ENCODE measurements at regions not wholly inside any gene's neighbourhood (a gene's known extent, or its start where the extent isn't known, plus 50 kb on each side); places are given as distances from the start of the nearest gene placed in this dataset.

GRCh38 chr4:184267673-184268583 lies 50.3 kb upstream of the ENPP6 start:
- peak; percentile 92 for DNase-seq (ENCODE audit: low read depth)
- TF ChIP-seq MAX (IDR thresholded peaks at IDR 0.05; ENCODE audit: low read depth, low read length) = no peak
- no peak for TF ChIP-seq CTCF (IDR thresholded peaks at IDR 0.05; ENCODE audit: low read depth, low read length)
- no peak for TF ChIP-seq POLR2A (IDR thresholded peaks at IDR 0.05; ENCODE audit: extremely low read depth, insufficient read length)
- TF ChIP-seq MYC (IDR thresholded peaks at IDR 0.05; ENCODE audit: low read depth, low read length) = no peak
- peak overlapping the region; percentile 75 for H3K4me3 ChIP-seq (ENCODE audit: low read depth, low read length)
